IMR-90 (cell line): ENCODE measurements at regions not wholly inside any gene's neighbourhood (a gene's known extent, or its start where the extent isn't known, plus 50 kb on each side); places are given as distances from the start of the nearest gene placed in this dataset.

Experiments used
- ATAC-seq: fragments of 200-7000 bp; cut with Tn5 transposase; 2 replicates; pipeline ENCODE4 v1.9.1; 2020; ENCODE audit warnings: low read depth, mild to moderate bottlenecking, moderate library complexity
- BruUV-seq: library from RNA; stranded (reverse); fragments of 400-500 nt; replicated peaks from 2 replicates; lab custom pipeline; 2021; lab: Mats Ljungman, UMichigan
- CTCF ChIA-PET: fragments of 300-600 bp; formaldehyde crosslinking; extraction: SDS; loops from one replicate; lab custom pipeline; 2021; ENCODE audit warnings: antibody characterized with exemption; lab: Yijun Ruan, JAX
- POLR2A ChIA-PET: fragments of 300-600 bp; sonication (Branson Sonifier 250); formaldehyde crosslinking; loops from one replicate; lab custom pipeline; 2022; ENCODE audit warnings: antibody characterized with exemption; ENCODE audit not compliant: unreplicated experiment; lab: Charles Lee
- DNase-seq: peaks from one replicate; pipeline ENCODE4 v3.0.0; 2013
- H2AFZ ChIP-seq: replicated peaks from 2 replicates; pipeline ENCODE3; 2013; ENCODE audit warnings: low read length, mild to moderate bottlenecking; ENCODE audit not compliant: poor library complexity
- H2AK5ac ChIP-seq: 2 replicates; pipeline ENCODE4 v1.6.1; 2013; ENCODE audit warnings: low read depth, low read length, inconsistent platforms
- H2AK9ac ChIP-seq: replicated peaks from 2 replicates; pipeline ENCODE3; 2013; ENCODE audit warnings: mild to moderate bottlenecking, low read depth, low read length, moderate library complexity; ENCODE audit not compliant: poor library complexity
- H2BK120ac ChIP-seq: 2 replicates; pipeline ENCODE4 v1.6.1; 2013; ENCODE audit warnings: low read depth, low read length, inconsistent platforms
- H2BK15ac ChIP-seq: 3 replicates; pipeline ENCODE4 v1.6.1; 2013; ENCODE audit warnings: low read depth, low read length, inconsistent platforms
- H2BK20ac ChIP-seq: 2 replicates; pipeline ENCODE4 v1.6.1; 2013; ENCODE audit warnings: low read depth, mild to moderate bottlenecking, inconsistent platforms, low read length, moderate library complexity
- H2BK5ac ChIP-seq: 2 replicates; pipeline ENCODE4 v1.6.1; 2013; ENCODE audit warnings: mild to moderate bottlenecking, low read depth, low read length, inconsistent platforms; ENCODE audit not compliant: poor library complexity, severe bottlenecking
- H3K14ac ChIP-seq: replicated peaks from 2 replicates; pipeline ENCODE4 v1.6.1; 2013; ENCODE audit warnings: low read depth, low read length, inconsistent platforms
- H3K18ac ChIP-seq: 2 replicates; pipeline ENCODE4 v1.6.1; 2013; ENCODE audit warnings: low read depth, low read length, control low read depth
- H3K23ac ChIP-seq: 2 replicates; pipeline ENCODE4 v1.6.1; 2013; ENCODE audit warnings: low read depth, low read length, inconsistent platforms
- H3K27ac ChIP-seq: 2 replicates; pipeline ENCODE4 v1.5.1; 2013; ENCODE audit warnings: mild to moderate bottlenecking, control low read depth, low read length; ENCODE audit not compliant: insufficient read depth
- H3K27me3 ChIP-seq: 2 replicates; pipeline ENCODE4 v1.6.1; 2013; ENCODE audit warnings: low read length; ENCODE audit not compliant: control insufficient read depth, insufficient read depth
- H3K36me3 ChIP-seq: 2 replicates; pipeline ENCODE4 v1.6.1; 2013; ENCODE audit warnings: low read length, mixed read lengths; ENCODE audit not compliant: control insufficient read depth, insufficient read depth
- H3K4ac ChIP-seq: 2 replicates; pipeline ENCODE4 v1.6.1; 2013; ENCODE audit warnings: low read depth, low read length, inconsistent platforms
- H3K4me1 ChIP-seq: 2 replicates; pipeline ENCODE4 v1.6.1; 2013; ENCODE audit warnings: low read length, mixed read lengths; ENCODE audit not compliant: control insufficient read depth, insufficient read depth
- H3K4me2 ChIP-seq: 2 replicates; pipeline ENCODE4 v1.6.1; 2013; ENCODE audit warnings: low read depth, mild to moderate bottlenecking, control low read depth, low read length, moderate library complexity
- H3K4me3 ChIP-seq: 2 replicates; pipeline ENCODE4 v1.5.1; 2013; ENCODE audit warnings: low read depth, mild to moderate bottlenecking, control low read depth, low read length, moderate library complexity; ENCODE audit not compliant: insufficient read depth
- H3K56ac ChIP-seq: 2 replicates; pipeline ENCODE4 v1.6.1; 2013; ENCODE audit warnings: low read length, inconsistent platforms; ENCODE audit not compliant: insufficient read depth; ENCODE audit errors: extremely low read depth
- H3K79me1 ChIP-seq, 2 experiments: 2 replicates each; pipeline ENCODE4 v1.6.1; 2013; ENCODE audit warnings: low read length in 2 of 2, inconsistent platforms in 1 of 2, low read depth in 1 of 2
- H3K9ac ChIP-seq: 2 replicates; pipeline ENCODE4 v1.6.1; 2013; ENCODE audit warnings: low read depth, low read length, control low read depth
- H3K9me1 ChIP-seq: 2 replicates; pipeline ENCODE4 v1.6.1; 2013; ENCODE audit warnings: low read length, inconsistent platforms; ENCODE audit not compliant: insufficient read depth
- H3K9me3 ChIP-seq: 2 replicates; pipeline ENCODE4 v1.6.1; 2013; ENCODE audit warnings: low read length; ENCODE audit not compliant: control insufficient read depth, insufficient read depth
- H4K20me1 ChIP-seq: 2 replicates; pipeline ENCODE4 v1.6.1; 2013; ENCODE audit warnings: low read length, inconsistent platforms; ENCODE audit not compliant: insufficient read depth
- H4K5ac ChIP-seq: 2 replicates; pipeline ENCODE4 v1.6.1; 2013; ENCODE audit warnings: mild to moderate bottlenecking, low read depth, low read length, control low read depth
- H4K8ac ChIP-seq, 2 experiments: 2 replicates each; pipeline ENCODE4 v1.6.1; 2013; ENCODE audit warnings: low read depth in 2 of 2, low read length in 2 of 2, control low read depth in 1 of 2, inconsistent platforms in 1 of 2
- H4K91ac ChIP-seq: 2 replicates; pipeline ENCODE4 v1.6.1; 2013; ENCODE audit warnings: low read depth, low read length, inconsistent platforms; ENCODE audit not compliant: insufficient read depth
- BHLHE40 ChIP-seq: fragments of 150-350 bp; IDR thresholded peaks from 2 replicates; pipeline ENCODE4 v1.6.1; 2016; ENCODE audit warnings: mild to moderate bottlenecking, low read depth, low read length
- CEBPB ChIP-seq: IDR thresholded peaks from 2 replicates; pipeline ENCODE4 v1.6.1; 2012; ENCODE audit warnings: low read depth, low read length, improper control_type of control experiment
- CHD1 ChIP-seq: IDR thresholded peaks from 2 replicates; pipeline ENCODE4 v1.6.1; 2012; ENCODE audit warnings: low read depth, low read length, improper control_type of control experiment
- ELK1 ChIP-seq: fragments of 150-350 bp; IDR thresholded peaks from 2 replicates; pipeline ENCODE4 v1.6.1; 2016; ENCODE audit warnings: low read depth, mild to moderate bottlenecking, low read length, moderate library complexity, borderline replicate concordance
- FOS ChIP-seq: fragments of 150-350 bp; IDR thresholded peaks from 2 replicates; pipeline ENCODE4 v1.6.1; 2016; ENCODE audit warnings: low read depth, low read length
- MAFK ChIP-seq: IDR thresholded peaks from 2 replicates; pipeline ENCODE4 v1.6.1; 2012; ENCODE audit warnings: low read depth, low read length, improper control_type of control experiment
- POLR2A ChIP-seq: IDR thresholded peaks from 2 replicates; pipeline ENCODE4 v1.6.1; 2012; ENCODE audit warnings: mild to moderate bottlenecking, low read depth, low read length
- RAD21 ChIP-seq: IDR thresholded peaks from 2 replicates; pipeline ENCODE4 v1.6.1; 2012; ENCODE audit warnings: low read length, improper control_type of control experiment
- RCOR1 ChIP-seq: IDR thresholded peaks from 2 replicates; pipeline ENCODE4 v1.6.1; 2012; ENCODE audit warnings: mild to moderate bottlenecking, low read length, improper control_type of control experiment; ENCODE audit not compliant: insufficient replicate concordance
- RFX5 ChIP-seq: IDR thresholded peaks from 2 replicates; pipeline ENCODE4 v1.8.0; 2012; ENCODE audit warnings: low read depth, mild to moderate bottlenecking, low read length, moderate library complexity
- SMC3 ChIP-seq: fragments of 150-350 bp; IDR thresholded peaks from 2 replicates; pipeline ENCODE4 v1.6.1; 2016; ENCODE audit warnings: low read depth, mild to moderate bottlenecking, antibody characterized with exemption, low read length, moderate library complexity
- WGBS, 2 experiments: methylation state at CpG; one replicate each; pipeline versions ENCODE4 v1.1.5 to v1.1.7; 2013; ENCODE audit warnings: missing lambda C conversion rate in 2 of 2; ENCODE audit not compliant: insufficient read length in 1 of 2; ENCODE audit errors: extremely low coverage in 2 of 2; 5-methylcytosine and 5-hydroxymethylcytosine counted together
- dilution Hi-C: fragments of 300-500 bp; cut with HindIII; formaldehyde crosslinking; loops from one replicate; pipeline ENCODE4 v1.14.3; 2018; ENCODE audit warnings: low sequenced_read_pairs; ENCODE audit not compliant: unreplicated experiment
- in situ Hi-C: fragments of 300-500 bp; cut with MboI; formaldehyde crosslinking; loops from 3 replicates; pipeline ENCODE4 v1.14.3; 2019; ENCODE audit warnings: low sequenced_read_pairs, inconsistent platforms, mixed read lengths
- intact Hi-C: fragments of 100-400 bp; cut with micrococcal nuclease; formaldehyde crosslinking; loops from 2 replicates; pipeline ENCODE4 v1.10.0; 2022
- TF ChIP-seq, protein P1 (sequence below): conservative IDR thresholded peaks from 2 replicates; pipeline ENCODE4 v1.5.1; 2012; ENCODE audit warnings: mild to moderate bottlenecking, low read depth, low read length, improper control_type of control experiment

DNA sequence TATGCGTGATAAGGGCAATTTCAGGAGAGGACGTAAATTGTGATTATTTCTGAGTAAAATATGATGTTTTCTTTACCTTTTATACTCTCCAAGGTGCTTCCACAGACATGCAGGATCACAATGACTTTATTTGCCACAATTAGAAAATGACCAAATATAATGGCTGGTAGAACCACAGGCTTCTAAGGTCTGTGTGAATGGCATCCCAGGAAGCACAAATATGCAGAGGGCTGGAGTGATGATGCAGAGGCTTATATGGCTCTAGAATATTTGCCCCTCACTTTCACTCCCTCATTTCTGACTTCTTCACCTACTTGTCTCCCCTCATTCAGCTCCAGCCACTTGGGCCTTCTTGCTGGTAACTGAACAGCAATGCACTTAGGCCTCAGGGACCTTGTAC, 502.1 kb upstream of the MAP3K7 start:
- ChIA-PET CTCF (no interaction called here), POLR2A (no interaction called here)
- ATAC-seq (no peak), DNase-seq (no peak)
- no peak overlapping the region for H2AK9ac ChIP-seq
- H2AFZ ChIP-seq: no peak overlapping the region
- no peak for TF ChIP-seq BHLHE40
- TF ChIP-seq RFX5: no peak
- TF ChIP-seq, protein P1, sequence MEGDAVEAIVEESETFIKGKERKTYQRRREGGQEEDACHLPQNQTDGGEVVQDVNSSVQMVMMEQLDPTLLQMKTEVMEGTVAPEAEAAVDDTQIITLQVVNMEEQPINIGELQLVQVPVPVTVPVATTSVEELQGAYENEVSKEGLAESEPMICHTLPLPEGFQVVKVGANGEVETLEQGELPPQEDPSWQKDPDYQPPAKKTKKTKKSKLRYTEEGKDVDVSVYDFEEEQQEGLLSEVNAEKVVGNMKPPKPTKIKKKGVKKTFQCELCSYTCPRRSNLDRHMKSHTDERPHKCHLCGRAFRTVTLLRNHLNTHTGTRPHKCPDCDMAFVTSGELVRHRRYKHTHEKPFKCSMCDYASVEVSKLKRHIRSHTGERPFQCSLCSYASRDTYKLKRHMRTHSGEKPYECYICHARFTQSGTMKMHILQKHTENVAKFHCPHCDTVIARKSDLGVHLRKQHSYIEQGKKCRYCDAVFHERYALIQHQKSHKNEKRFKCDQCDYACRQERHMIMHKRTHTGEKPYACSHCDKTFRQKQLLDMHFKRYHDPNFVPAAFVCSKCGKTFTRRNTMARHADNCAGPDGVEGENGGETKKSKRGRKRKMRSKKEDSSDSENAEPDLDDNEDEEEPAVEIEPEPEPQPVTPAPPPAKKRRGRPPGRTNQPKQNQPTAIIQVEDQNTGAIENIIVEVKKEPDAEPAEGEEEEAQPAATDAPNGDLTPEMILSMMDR: no peak
- no peak for TF ChIP-seq FOS
- TF ChIP-seq CHD1: no peak
- no peak for TF ChIP-seq RAD21
- no peak for TF ChIP-seq MAFK
- TF ChIP-seq RCOR1: no peak
- TF ChIP-seq CEBPB: no peak
- no peak for TF ChIP-seq SMC3
- no peak for TF ChIP-seq ELK1
- TF ChIP-seq POLR2A: no peak
- no CpG with 5 or more reads among the region's 2 CpGs for WGBS, 2 experiments
- BruUV-seq: no TSS peak
- H3K9ac ChIP-seq: no peak overlapping the region
- no peak overlapping the region for H3K4me2 ChIP-seq
- in situ Hi-C loops: no loop called here
- no peak overlapping the region for H3K4me3 ChIP-seq
- no peak overlapping the region for H2BK20ac ChIP-seq
- H4K5ac ChIP-seq: no peak overlapping the region
- H3K36me3 ChIP-seq: no peaks in the 10 kb centered on the region
- dilution Hi-C loops: no loop called here
- no peaks in the 10 kb centered on the region for H3K27me3 ChIP-seq
- H3K23ac ChIP-seq: no peak overlapping the region
- H3K9me1 ChIP-seq: no peaks in the 10 kb centered on the region
- no peak overlapping the region for H4K91ac ChIP-seq
- no peak overlapping the region for H3K27ac ChIP-seq
- no peak overlapping the region for H3K4ac ChIP-seq
- intact Hi-C loops: no loop called here
- H4K8ac ChIP-seq: no peak overlapping the region
- H2BK120ac ChIP-seq: no peak overlapping the region
- H3K4me1 ChIP-seq: no peaks in the 10 kb centered on the region
- no peaks in the 10 kb centered on the region for H3K9me3 ChIP-seq
- no peak overlapping the region for H2BK5ac ChIP-seq
- no peak overlapping the region for H3K56ac ChIP-seq
- H2AK5ac ChIP-seq: no peak overlapping the region
- H3K14ac ChIP-seq: no peak overlapping the region
- no peak overlapping the region for H3K18ac ChIP-seq
- H4K20me1 ChIP-seq: no peaks in the 10 kb centered on the region
- H3K79me1 ChIP-seq: no peaks in the 10 kb centered on the region
- H2BK15ac ChIP-seq: no peak overlapping the region
